HG02571 (cell line): ENCODE measurements at regions not wholly inside any gene's neighbourhood (a gene's known extent, or its start where the extent isn't known, plus 50 kb on each side); places are given as distances from the start of the nearest gene placed in this dataset.
A peak's percentile ranks its signal among the peaks of the same experiment; 100 is the strongest.
"Not testable (repeated sequence)": the region's sequence is repeated elsewhere in the genome, so short reads cannot be mapped to it uniquely, and the experiment has no call there.

ENCODE experiments used
- ATAC-seq: cut with Tn5 transposase; IDR thresholded peaks from one replicate; pipeline ENCODE4 v1.9.1; 2021; ENCODE audit warnings: mild to moderate bottlenecking, moderate library complexity; ENCODE audit not compliant: unreplicated experiment

- no peak for ATAC-seq
These were observed 124.1 kb upstream of the SFSWAP start for GRCh38 chr12:131586761-131587160.

GRCh38 chr12:131587565-131587964 is 123.3 kb upstream of the SFSWAP start:
- ATAC-seq = no peak

GRCh38 chr12:131589221-131589897 is 121.5 kb upstream of the SFSWAP start:
- no peak for ATAC-seq

- no peak for ATAC-seq
These were observed 120.9 kb upstream of the SFSWAP start for GRCh38 chr12:131589966-131590365.

- ATAC-seq = no peak
These were observed 119.8 kb upstream of the SFSWAP start for GRCh38 chr12:131591136-131591535.

- no peak for ATAC-seq
These were observed 118.9 kb upstream of the SFSWAP start for GRCh38 chr12:131591714-131592709.

GRCh38 chr12:131592972-131593371 is 117.9 kb upstream of the SFSWAP start:
- ATAC-seq = peak; percentile 92

- ATAC-seq = peak; percentile 10
These were observed 117.5 kb upstream of the SFSWAP start for GRCh38 chr12:131593406-131593805.

GRCh38 chr12:131596115-131596514 is 114.8 kb upstream of the SFSWAP start:
- no peak for ATAC-seq

GRCh38 chr12:131597333-131597732 is 113.6 kb upstream of the SFSWAP start:
- ATAC-seq = no peak

GRCh38 chr12:131598717-131599116 is 112.2 kb upstream of the SFSWAP start:
- ATAC-seq = no peak

- no peak for ATAC-seq
These were observed 111.4 kb upstream of the SFSWAP start for GRCh38 chr12:131599190-131600159.

GRCh38 chr12:131600160-131600532 is 110.7 kb upstream of the SFSWAP start:
- ATAC-seq = no peak

- not testable (repeated sequence) for ATAC-seq
These were observed 109.4 kb upstream of the SFSWAP start for GRCh38 chr12:131601499-131601898.

- no peak for ATAC-seq
These were observed 107.6 kb upstream of the SFSWAP start for GRCh38 chr12:131603106-131603938.

- ATAC-seq = no peak
These were observed 106.7 kb upstream of the SFSWAP start for GRCh38 chr12:131603939-131604795.

GRCh38 chr12:131604859-131605258 is 106.0 kb upstream of the SFSWAP start:
- ATAC-seq = no peak

- ATAC-seq = no peak
These were observed 105.5 kb upstream of the SFSWAP start for GRCh38 chr12:131605304-131605829.
